ENCODE measurements at regions not wholly inside any gene's neighbourhood (a gene's known extent, or its start where the extent isn't known, plus 50 kb on each side); places are given as distances from the start of the nearest gene placed in this dataset.
"Not testable (repeated sequence)": the region's sequence is repeated elsewhere in the genome, so short reads cannot be mapped to it uniquely, and the experiment has no call there.

DNA sequence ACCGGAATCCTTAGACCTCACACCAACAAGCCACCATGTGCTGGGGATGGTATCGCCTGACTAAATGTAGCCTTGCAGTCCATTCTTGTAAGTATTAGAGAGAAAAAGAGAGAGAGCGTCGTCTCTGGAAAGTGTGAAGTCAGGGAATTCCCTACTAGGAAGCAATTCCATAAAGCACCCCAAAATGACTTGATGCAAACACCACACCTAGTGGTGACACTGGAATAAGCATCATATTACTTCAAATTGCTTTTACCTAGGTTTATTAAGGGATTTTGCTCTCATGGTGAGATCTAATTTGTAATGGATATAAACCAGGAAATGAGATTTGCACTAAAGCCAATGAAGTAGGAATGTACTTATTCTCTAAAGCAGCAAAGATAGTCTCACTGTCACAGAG lies 111.4 kb upstream of the METTL9 start:
- not testable (repeated sequence) for DNase-seq

DNA sequence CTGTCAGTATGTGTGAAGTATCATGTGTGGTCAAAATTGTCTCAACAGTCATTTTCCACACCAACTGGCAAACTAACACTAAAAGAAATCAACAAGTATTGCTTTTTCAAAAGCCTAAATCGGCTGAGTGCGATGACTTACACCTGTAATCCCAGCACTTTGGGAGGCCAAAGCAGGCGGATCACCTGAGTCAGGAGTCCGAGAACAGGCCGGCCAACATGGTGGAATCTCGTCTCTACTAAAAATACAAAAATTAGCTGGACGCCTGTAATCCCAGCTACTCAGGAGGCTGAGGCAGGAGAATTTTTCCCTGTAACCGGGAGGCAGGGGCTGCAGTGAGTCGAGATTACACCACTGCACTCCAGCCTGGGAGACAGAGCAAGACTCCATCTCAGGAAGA lies 100.3 kb upstream of the METTL9 start:
- not testable (repeated sequence) for DNase-seq

DNA sequence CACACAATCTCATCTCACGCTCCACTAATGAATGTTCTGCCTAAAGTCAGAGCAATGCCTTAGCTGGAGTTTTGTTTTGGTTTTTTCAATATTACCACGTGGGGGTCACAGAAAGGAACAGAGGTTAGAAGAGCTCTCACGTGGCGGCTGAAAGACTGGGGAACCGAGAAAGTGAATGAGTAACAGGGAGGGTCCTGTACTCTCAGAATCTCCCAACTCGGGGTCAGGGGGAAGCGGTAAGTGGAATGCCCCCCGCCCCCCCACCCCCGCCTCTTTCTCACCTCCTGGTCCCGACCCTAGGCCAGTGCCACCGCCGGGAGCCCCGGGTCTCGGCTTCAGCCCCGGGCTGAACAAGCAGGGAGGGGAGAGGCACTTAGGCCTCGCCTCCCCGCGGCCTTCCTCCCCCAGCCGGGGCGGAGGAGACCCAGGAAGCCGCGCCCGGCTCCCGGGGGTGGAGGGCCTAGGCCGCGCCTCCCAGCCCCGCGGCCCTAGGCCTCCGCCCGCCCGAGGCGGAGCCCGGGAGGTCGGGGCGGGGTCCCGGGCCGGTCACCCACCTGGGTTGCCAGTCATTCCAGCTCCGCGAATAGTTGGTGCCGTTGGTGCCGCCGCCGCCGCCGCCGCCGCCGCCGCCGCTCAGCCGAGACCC lies 98.0 kb upstream of the METTL9 start:
- DNase-seq: peak; percentile 77

DNA sequence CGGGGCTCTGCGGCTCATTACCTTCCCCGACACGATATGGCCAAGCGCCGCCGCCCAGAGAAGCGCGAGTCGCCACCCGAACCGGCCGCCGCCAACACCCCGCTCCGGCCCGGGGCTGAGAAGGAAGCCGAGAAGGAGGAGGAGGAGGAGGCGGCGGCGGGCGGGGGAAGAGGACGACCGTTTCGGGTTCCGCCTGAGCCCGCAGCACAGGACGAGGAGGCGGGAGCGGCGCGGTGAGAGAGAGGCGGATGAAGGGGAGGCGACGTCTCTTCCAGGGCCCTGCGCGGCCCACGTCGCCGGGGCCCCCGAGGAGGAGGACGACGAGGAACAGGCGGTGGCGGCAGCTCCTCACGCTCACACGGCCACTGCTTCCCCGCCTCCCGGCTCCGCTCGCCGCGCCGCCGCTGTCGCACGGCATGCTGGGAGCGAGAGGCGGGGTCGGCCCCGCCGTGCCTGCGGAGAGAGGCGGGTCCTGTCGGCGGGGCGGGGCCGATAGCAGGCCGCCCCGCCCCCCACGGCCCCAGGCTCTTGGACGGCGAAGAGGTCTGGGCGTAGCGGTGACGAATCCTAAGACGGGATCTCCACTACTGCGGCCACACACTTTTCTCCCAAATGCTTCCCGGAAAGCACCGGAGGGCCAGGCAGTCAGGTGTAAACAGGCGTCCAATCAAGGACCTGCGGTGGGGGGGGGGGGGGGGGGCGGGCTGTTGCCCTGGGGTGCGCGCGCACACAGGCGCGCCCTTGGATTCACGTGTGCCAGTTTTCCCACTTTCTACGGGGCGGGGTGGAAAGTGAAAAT lies 97.3 kb upstream of the METTL9 start:
- peak; percentile 92 for DNase-seq

DNA sequence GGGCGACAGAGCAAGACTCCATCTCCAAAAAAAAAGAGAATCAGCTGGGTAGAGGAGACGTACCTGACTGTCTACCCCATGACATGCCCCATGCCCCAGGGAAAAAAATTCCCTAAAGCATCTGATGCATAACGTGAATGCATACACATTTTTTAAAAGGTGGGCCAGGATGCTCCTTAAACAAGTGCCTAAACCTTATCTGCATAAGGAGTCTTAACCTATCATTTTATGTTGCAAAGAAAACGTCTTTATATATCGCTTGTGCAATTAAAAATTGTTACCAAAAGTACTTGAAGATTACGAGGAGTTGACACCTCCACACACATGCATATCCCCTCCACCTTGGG lies 95.8 kb upstream of the METTL9 start:
- DNase-seq: not testable (repeated sequence)

DNA sequence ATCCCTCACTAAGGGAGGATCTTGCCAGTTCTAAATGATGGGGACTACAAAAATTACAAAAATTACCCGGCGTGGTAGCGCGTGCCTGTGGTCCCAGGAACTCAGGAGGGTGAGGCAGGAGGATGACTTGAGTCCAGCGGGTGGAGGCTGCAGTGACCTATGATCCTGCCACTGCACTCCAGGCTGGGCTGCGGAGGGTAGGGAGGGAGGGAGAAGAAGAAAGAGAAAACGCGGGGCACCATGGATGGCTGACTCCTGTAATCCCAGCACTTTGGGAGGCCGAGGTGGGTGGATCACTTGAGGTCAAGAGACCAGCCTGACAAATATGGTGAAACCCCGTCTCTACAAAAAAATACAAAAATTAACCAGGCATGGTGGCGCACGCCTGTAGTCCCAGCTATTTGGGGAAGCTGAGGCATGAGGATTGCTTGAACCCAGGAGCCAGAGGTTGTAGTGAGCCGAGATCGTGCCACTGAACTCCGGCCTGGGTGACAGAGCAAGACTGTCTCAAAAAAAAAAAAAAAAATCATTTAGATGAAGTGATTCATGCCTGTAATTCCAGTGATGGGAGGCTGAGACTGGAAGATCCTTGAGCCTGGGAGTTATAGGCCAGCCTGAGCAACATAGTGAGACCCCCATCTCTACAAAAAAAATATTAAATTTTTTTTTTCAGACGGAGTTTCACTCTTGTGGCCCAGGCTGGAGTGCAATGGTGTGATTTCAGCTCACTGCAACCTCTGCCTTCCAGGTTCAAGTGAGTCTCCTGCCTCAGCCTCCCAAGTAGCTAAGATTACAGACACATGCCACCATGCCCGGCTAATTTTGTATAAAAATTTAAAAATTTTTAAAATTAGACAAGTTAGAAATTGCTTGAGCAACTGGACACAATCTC lies 95.2 kb upstream of the METTL9 start:
- peak; percentile 2 for DNase-seq

DNA sequence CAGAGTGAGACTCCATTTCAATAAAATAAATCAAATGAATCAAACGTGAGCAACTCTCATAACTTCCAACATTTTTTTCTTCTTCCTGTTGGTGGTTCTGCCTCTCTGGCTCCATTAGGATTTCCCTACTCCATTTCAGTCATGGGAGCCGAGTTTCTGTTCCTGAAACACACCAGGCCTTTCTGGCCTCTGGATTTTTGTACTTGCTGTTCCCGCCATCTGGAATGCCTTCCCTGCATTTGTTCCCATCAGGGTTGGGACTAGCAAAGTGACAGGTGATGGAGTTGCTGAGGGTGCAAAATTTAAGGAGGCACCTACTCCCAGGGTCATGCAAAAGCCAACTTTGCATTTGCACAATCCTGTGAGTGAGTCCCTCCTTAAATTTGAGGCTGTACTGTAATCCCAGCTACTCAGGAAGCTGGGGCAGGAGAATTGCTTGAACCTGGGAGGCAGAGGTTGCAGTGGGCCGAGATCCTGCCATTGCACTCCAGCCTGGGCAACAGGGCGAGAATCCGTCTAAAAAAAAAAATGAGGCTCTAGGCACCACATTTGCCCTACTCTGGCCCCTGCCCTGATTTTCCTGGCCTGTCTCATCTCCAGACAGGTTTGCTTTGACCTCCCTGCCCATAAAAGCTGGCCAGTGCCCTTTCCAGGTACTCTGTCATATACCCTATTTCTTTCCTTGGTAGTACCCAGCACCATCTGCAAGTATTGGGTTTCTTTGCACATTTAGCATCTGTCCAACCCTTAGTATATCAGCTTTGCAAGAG lies 93.4 kb upstream of the METTL9 start:
- DNase-seq: not testable (repeated sequence)

DNA sequence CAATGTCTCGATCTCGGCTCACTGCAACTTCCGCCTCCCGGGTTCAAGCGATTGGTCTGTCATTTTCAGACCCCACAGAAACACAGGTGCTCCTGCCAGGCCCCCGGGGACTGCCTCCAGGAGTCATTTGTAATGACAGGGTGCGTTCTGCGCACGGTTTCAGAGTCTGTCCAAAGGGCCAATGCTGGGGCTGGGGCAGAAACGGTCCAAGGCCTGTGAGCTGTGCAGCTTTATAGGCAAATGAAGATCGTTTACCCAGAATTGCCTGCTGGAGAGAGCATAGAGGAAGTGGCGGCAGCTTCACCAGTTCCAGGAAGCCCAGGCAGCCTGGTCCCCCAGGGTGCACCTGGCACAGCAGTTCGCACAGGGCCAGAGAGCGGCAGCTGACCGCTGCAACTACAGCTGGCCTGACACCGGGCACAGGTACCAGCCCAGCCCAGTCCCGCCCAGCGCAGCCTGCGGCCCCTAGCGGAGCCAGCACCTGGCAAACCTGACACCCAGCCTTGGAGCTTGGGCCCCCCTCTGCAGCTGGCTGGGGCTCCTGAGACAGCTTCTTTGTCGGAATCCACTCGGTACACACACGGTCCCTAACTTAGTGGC lies 92.4 kb upstream of the METTL9 start:
- peak; percentile 67 for DNase-seq

DNA sequence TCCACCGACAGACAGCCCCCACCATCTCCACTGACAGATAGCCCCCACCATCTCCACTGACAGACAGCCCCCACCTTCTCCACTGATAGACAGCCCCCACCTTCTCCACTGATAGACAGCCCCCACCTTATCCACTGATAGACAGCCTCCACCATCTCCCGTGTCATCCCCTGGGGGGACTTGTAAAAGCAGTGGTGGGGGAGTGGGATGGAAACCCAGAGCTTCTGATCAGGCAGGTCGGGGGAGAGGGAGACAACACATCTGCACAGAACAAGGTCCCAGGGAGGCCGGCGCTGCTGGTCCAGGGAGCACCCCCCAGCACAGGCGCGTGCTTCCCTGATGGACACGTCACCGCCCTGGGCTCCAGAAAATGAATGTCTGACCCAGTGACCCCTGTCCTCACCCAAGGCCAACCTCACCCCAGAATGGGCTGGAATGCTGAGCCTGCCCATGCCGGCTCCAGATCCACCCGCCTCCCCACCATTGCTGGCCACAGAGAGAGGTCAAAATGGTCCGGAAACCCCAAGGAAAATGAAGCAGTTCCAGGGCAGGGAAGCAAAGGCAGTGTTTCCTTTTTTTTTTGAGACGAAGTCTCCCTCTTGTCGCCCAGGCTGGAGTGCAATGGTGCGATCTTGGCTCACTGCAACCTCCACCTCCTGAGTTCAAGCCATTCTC lies 91.6 kb upstream of the METTL9 start:
- DNase-seq: not testable (repeated sequence)

DNA sequence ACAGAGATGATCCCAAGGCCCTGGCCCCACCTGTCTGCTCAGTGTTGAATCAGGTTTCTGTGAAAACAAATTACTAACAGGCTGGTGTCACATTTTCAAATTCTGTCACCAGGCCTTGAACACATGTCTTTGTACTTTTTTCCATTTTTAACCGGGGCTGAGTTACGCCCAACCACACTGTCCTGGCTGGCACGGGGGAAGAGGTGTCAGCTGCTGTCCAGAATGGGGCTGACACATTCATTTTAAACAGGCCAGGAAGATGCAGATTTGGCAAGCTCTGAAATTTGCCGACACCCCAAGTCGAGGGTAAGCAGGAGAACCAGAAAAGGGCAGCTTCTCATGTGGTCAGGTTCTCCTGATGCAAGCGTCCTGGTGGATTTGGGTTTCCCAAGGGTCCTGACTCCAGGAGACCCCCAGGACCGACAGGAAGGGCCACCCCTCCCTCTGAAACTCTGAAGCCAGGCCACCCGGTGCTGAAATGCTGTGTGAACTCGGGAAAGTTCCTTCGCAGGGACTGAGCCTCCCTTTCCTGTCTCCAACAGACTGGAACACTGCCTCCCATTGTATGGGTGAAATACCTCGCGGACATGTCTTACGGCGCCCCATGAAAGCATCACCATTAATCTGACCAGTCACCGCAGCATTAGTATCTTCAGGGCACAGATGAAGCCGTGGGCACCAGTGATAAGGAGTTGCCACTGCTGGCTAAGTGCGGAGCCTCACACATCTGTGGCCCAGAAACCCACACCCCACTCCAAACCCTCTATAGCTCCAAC lies 90.5 kb upstream of the METTL9 start:
- peak; percentile 58 for DNase-seq

DNA sequence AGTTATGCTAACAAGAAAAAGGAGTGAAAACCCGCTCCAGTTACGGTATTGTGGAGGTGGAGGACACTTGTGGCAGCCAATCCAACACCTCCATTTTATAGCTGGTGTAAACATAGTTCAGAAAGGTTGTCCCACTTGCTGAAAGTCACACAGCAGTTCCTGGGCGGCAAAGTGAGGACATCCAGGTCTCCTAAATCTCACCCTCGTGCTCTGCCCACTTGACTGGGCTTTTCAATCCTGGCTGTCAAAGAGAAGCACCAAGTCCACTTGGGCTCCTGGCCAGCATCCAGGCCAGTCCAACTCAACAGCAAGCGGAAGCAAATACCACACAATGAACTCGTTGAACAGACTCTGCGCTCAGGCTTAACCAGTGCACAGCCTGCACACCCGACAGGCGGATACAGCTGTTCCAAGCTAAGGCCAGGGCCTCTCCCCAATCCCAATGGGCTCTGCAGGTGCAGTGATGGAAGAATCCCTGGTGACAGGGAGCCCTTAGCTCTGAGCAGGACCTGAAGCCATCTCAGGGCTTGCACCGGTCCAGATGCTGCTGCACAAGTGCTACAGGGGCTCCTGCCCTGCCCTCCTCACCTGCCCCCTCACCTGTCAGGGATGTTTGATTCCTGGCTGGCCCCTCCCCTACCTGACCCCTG lies 89.8 kb upstream of the METTL9 start:
- DNase-seq: not testable (repeated sequence)

DNA sequence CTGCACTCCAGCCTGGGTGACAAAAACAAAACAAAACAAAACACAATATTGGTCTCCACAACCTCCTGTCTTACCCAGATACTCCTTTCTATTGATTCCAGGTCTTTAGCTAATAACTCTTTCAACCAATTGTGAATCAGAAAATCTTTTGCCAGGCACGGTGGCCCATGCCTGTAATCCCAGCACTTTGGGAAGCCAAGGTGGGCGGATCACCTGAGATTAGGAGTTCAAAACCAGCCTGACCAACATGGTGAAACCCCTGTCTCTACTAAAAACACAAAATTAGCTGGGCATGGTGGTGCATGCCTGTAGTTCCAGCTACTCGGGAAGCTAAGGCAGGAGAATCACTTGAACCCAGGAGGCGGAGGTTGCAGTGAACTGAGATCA lies 88.5 kb upstream of the METTL9 start:
- not testable (repeated sequence) for DNase-seq

DNA sequence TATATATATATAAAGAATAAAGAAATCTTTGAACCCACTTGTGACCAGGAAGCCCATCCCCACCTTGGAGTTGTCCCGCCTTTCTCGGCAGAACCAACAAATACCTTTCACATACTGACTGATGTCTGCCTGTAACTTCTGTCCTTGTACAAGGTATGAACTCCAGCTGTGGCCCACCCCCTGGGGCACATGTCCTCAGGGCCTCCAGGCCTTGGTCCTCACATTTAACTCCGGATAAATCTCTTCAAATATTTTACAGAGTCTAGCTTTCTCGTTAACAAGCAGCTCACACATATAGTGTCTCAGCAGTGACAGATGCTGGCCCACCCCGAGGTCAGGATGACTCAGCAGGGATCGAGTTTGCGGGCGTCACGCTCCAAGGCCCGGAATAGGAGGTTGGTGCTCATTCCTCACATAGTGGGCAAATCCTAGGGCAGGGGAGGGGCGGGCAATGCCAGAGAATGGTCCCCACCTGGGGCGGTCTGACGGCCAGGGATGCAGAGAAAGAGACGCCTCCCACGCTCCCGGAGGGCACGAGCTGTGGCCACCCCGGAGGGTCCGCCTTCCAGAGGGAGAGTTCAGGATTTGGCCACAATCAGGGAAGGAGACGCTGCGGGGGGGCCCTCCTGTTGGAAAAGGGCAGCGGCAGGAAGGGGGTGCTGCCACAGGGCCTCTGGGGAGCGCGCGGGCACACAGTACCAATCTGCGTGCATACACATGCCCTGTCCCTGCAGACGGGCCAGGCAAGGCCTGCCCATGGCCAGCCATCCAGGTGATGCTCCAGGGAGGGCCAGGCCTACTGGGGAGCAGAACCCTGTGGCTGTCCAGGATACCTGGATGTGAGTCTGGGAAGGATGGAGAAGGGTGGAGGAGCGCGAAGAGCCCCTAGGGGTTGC lies 87.8 kb upstream of the METTL9 start:
- DNase-seq: not testable (repeated sequence)

DNA sequence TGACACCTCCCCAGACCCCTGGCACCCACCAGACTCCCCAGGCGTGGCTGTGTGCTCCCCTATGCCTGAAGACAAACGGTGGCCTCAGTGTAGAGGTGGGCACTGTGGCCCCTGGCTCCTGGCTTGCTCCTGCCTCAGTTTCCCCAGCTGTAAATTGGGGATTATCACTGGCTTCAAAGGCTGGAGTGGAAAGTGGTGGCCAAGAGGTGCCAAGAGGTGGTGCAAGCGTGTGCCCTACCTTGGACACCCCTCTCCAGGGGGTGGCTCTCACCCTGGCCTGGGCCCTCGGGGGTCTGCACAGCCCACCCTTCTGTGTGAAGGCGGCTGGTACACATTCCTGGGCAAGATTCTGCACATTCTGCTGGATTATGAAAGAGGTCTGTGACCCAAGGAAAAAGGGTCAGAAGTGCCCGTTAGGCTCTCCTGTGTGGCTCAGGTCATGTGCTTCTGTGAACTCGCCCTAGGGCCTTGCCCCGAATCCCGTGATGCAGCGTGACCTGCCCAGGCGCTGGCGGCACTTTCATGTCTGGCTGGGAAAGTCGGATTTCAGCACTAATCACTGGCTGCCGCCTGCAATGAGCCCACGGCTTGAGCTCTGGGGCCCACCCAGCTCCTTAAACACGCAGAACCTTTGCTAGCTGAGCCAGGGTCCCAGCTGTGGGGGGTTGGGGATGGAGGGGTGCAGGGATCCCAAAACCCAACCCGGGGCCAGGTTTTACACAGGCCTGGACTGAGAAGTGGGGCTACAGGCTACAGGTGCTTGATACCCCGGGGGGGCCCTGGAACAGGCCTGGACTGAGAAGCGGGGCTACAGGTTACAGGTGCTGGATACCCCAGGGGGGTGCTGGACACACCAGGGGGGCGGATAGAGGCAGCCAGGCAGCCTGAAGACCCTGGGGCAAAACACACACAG lies 86.8 kb upstream of the METTL9 start:
- not testable (repeated sequence) for DNase-seq

DNA sequence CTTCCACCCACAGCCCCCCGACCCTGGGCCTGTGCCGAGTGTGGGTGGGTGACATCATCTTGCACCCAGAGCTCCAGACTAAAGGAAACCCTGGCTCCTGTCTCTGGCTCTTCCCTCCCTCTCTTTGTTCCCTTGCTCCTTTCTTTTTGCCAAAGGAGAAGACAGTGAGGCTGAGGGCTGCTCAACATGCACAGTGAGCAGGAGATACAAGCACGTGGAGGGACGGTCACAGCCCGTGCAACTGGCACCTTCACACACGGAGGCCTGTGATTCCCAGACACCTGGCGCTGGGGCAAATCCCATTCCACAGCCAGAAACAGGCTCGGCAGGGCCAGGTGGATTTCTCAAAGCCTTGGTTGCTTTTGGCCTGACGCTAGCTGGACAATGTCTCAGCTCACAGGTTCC lies 86.0 kb upstream of the METTL9 start:
- DNase-seq: not testable (repeated sequence)

DNA sequence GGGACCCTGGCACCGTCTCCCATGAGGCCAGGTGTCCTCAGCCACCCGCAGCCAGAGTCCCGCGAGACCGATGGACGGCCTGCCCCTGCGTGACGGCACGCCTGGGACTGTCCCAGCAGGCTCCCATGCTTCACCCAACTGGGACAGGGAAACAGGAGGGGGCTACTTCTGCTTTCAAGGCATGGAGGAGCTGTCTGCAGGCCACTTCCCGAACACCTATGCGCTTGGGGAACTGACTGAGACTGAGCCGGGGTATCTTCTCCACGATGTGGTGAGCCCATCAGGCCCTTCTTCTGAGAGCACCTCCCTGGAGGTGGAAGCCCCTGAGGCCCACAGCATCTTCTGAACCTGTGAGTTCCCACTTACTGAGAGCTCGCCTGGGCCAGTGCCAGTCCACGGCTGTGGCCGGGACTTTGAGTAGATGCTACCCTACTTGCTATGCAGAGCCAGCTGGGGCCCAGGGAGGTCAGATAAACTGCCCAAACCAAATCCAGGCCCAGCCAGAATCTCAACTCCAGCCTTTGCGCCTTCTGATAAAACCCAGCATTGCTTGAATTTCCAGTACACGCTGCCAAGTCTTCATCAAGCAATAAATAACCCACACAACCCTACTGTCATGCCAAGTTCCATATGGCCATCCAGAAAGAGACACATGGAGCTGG lies 85.4 kb upstream of the METTL9 start:
- not testable (repeated sequence) for DNase-seq

DNA sequence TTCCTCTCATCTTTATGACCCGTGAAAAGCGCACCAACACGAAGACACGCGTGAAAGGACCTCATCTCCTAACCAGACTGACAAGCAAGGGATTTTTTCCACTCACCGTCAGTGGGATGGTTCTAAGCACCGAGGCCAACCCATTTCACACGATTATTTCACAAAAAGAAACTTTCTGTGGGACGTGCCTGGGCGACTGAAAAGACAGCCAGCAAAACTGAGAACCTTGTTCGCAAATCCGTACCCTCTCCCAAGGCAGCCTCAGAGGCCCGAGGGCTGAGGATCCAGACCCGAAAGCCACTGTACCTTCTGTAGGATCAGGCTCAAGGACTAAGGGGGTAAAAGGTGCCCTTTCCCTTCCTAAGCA lies 84.9 kb upstream of the METTL9 start:
- not testable (repeated sequence) for DNase-seq

DNA sequence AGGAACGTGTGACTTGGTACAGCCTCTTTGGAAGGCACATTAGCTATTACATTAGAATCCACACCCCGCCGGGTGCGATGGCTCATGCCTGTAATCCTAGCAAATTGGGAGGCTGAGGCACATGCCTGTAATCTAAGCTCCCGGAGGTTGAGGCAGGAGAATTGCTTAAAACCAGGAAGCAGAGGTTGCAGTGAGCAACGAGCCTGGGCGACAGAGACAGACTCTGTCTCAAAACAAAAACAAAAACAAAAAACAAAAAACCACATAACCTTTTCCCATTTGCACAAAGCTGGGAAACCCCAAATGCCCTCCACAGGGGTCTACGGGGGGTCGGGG lies 82.7 kb upstream of the METTL9 start:
- DNase-seq: not testable (repeated sequence)

All from activated CD4-positive, alpha-beta T cell treated with anti-CD3 and anti-CD28 coated beads for 48 hours (primary cell).